ENCODE measurements at regions not wholly inside any gene's neighbourhood (a gene's known extent, or its start where the extent isn't known, plus 50 kb on each side); places are given as distances from the start of the nearest gene placed in this dataset.
"Not testable (repeated sequence)": the region's sequence is repeated elsewhere in the genome, so short reads cannot be mapped to it uniquely, and the experiment has no call there.

- Histone ChIP-seq H3K23ac (ENCODE audit: low read length) (no peak overlapping the region), H3K9ac (ENCODE audit: low read length) (no peak overlapping the region), H3K79me2 (ENCODE audit: control insufficient read depth, insufficient read depth, low read length) (no peaks in the 10 kb centered on the region), H4K5ac (ENCODE audit: low read length) (no peak overlapping the region), H2BK15ac (replicated peaks; ENCODE audit: low read depth) (no peak overlapping the region), H3K4ac (ENCODE audit: low read depth, low read length) (no peak overlapping the region), H2BK5ac (ENCODE audit: low read length) (no peak overlapping the region), H3K79me1 (ENCODE audit: low read length) (no peaks in the 10 kb centered on the region), H3K27ac (ENCODE audit: low read depth, low read length) (no peak overlapping the region), H3K27me3 (ENCODE audit: insufficient read depth, low read length, poor library complexity) (no peaks in the 10 kb centered on the region), H3K4me3 (ENCODE audit: low read length) (no peak overlapping the region), H3K18ac (ENCODE audit: low read length) (no peak overlapping the region), H3K36me3 (ENCODE audit: control insufficient read depth, insufficient read depth, low read length) (no peaks in the 10 kb centered on the region), H3K4me1 (ENCODE audit: control insufficient read depth, low read depth, low read length) (no peaks in the 10 kb centered on the region), H3K56ac (ENCODE audit: low read length) (no peak overlapping the region), H2AK5ac (ENCODE audit: low read length) (no peak overlapping the region), H4K8ac (ENCODE audit: low read depth, low read length) (no peak overlapping the region), H3K4me2 (ENCODE audit: low read length) (no peak overlapping the region), H2BK120ac (ENCODE audit: low read depth, low read length) (no peak overlapping the region)
- no peak for DNase-seq
- WGBS (ENCODE audit: extremely low coverage, insufficient coverage, low lambda C conversion rate), result no CpG with 5 or more reads among the region's 1 CpG
Observed at GRCh38 chr1:38652217-38652616, 207.4 kb downstream of the RRAGC start.

- no peaks in the 10 kb centered on the region for H3K79me1 ChIP-seq (ENCODE audit: low read length)
- H3K56ac ChIP-seq (ENCODE audit: low read length), result no peak overlapping the region
- no peak overlapping the region for H2BK5ac ChIP-seq (ENCODE audit: low read length)
- H2BK120ac ChIP-seq (ENCODE audit: low read depth, low read length), result no peak overlapping the region
- no peak overlapping the region for H4K8ac ChIP-seq (ENCODE audit: low read depth, low read length)
- no peak overlapping the region for H2AK5ac ChIP-seq (ENCODE audit: low read length)
- no CpG with 5 or more reads among the region's 8 CpGs for WGBS (ENCODE audit: extremely low coverage, insufficient coverage, low lambda C conversion rate)
- H3K27me3 ChIP-seq (ENCODE audit: insufficient read depth, low read length, poor library complexity), result no peaks in the 10 kb centered on the region
- H3K4me2 ChIP-seq (ENCODE audit: low read length), result no peak overlapping the region
- DNase-seq, result no peak
- no peaks in the 10 kb centered on the region for H3K36me3 ChIP-seq (ENCODE audit: control insufficient read depth, insufficient read depth, low read length)
- no peaks in the 10 kb centered on the region for H3K4me1 ChIP-seq (ENCODE audit: control insufficient read depth, low read depth, low read length)
- no peak overlapping the region for H3K9ac ChIP-seq (ENCODE audit: low read length)
- H3K23ac ChIP-seq (ENCODE audit: low read length), result no peak overlapping the region
- no peak overlapping the region for H4K5ac ChIP-seq (ENCODE audit: low read length)
- no peaks in the 10 kb centered on the region for H3K79me2 ChIP-seq (ENCODE audit: control insufficient read depth, insufficient read depth, low read length)
- no peak overlapping the region for H3K4me3 ChIP-seq (ENCODE audit: low read length)
- no peak overlapping the region for H3K18ac ChIP-seq (ENCODE audit: low read length)
- no peak overlapping the region for H3K4ac ChIP-seq (ENCODE audit: low read depth, low read length)
- H2BK15ac ChIP-seq (replicated peaks; ENCODE audit: low read depth), result no peak overlapping the region
- no peak overlapping the region for H3K27ac ChIP-seq (ENCODE audit: low read depth, low read length)
Observed at GRCh38 chr1:38651669-38652068, 207.9 kb downstream of the RRAGC start.

- Histone ChIP-seq H3K27me3 (ENCODE audit: insufficient read depth, low read length, poor library complexity) (no peaks in the 10 kb centered on the region), H3K18ac (ENCODE audit: low read length) (no peak overlapping the region), H3K79me1 (ENCODE audit: low read length) (no peaks in the 10 kb centered on the region), H3K9ac (ENCODE audit: low read length) (no peak overlapping the region), H4K5ac (ENCODE audit: low read length) (no peak overlapping the region), H2BK120ac (ENCODE audit: low read depth, low read length) (no peak overlapping the region), H3K4ac (ENCODE audit: low read depth, low read length) (no peak overlapping the region), H3K79me2 (ENCODE audit: control insufficient read depth, insufficient read depth, low read length) (no peaks in the 10 kb centered on the region), H2AK5ac (ENCODE audit: low read length) (no peak overlapping the region), H3K36me3 (ENCODE audit: control insufficient read depth, insufficient read depth, low read length) (no peaks in the 10 kb centered on the region), H3K4me1 (ENCODE audit: control insufficient read depth, low read depth, low read length) (no peaks in the 10 kb centered on the region), H3K4me2 (ENCODE audit: low read length) (no peak overlapping the region), H3K27ac (ENCODE audit: low read depth, low read length) (no peak overlapping the region), H3K56ac (ENCODE audit: low read length) (no peak overlapping the region), H4K8ac (ENCODE audit: low read depth, low read length) (no peak overlapping the region), H2BK15ac (replicated peaks; ENCODE audit: low read depth) (no peak overlapping the region), H2BK5ac (ENCODE audit: low read length) (no peak overlapping the region), H3K4me3 (ENCODE audit: low read length) (no peak overlapping the region), H3K23ac (ENCODE audit: low read length) (no peak overlapping the region)
- no peak for DNase-seq
- no CpG with 5 or more reads among the region's 6 CpGs for WGBS (ENCODE audit: extremely low coverage, insufficient coverage, low lambda C conversion rate)
Observed at GRCh38 chr1:38648417-38648816, 211.2 kb downstream of the RRAGC start.

- H3K27me3 ChIP-seq (ENCODE audit: insufficient read depth, low read length, poor library complexity); H4K5ac ChIP-seq (ENCODE audit: low read length); H3K27ac ChIP-seq (ENCODE audit: low read depth, low read length); H4K8ac ChIP-seq (ENCODE audit: low read depth, low read length); H3K9ac ChIP-seq (ENCODE audit: low read length); H2BK15ac ChIP-seq (replicated peaks; ENCODE audit: low read depth); H3K4me1 ChIP-seq (ENCODE audit: control insufficient read depth, low read depth, low read length); DNase-seq; H2AK5ac ChIP-seq (ENCODE audit: low read length); H3K18ac ChIP-seq (ENCODE audit: low read length); H3K4me2 ChIP-seq (ENCODE audit: low read length); H2BK120ac ChIP-seq (ENCODE audit: low read depth, low read length); H3K56ac ChIP-seq (ENCODE audit: low read length); H3K23ac ChIP-seq (ENCODE audit: low read length); H3K36me3 ChIP-seq (ENCODE audit: control insufficient read depth, insufficient read depth, low read length); H3K4me3 ChIP-seq (ENCODE audit: low read length); H2BK5ac ChIP-seq (ENCODE audit: low read length); H3K79me1 ChIP-seq (ENCODE audit: low read length); H3K79me2 ChIP-seq (ENCODE audit: control insufficient read depth, insufficient read depth, low read length); H3K4ac ChIP-seq (ENCODE audit: low read depth, low read length): not testable (repeated sequence)
- no CpG with 5 or more reads among the region's 34 CpGs for WGBS (ENCODE audit: extremely low coverage, insufficient coverage, low lambda C conversion rate)
Observed at GRCh38 chr1:38647341-38647740, 212.2 kb downstream of the RRAGC start.

GRCh38 chr1:38644092-38644491 lies 215.5 kb downstream of the RRAGC start:
- Histone ChIP-seq H3K18ac (ENCODE audit: low read length) (no peak overlapping the region), H2BK120ac (ENCODE audit: low read depth, low read length) (no peak overlapping the region), H3K27me3 (ENCODE audit: insufficient read depth, low read length, poor library complexity) (no peaks in the 10 kb centered on the region), H3K9ac (ENCODE audit: low read length) (no peak overlapping the region), H3K27ac (ENCODE audit: low read depth, low read length) (no peak overlapping the region), H3K4ac (ENCODE audit: low read depth, low read length) (no peak overlapping the region), H4K5ac (ENCODE audit: low read length) (no peak overlapping the region), H2BK5ac (ENCODE audit: low read length) (no peak overlapping the region), H3K36me3 (ENCODE audit: control insufficient read depth, insufficient read depth, low read length) (no peaks in the 10 kb centered on the region), H2BK15ac (replicated peaks; ENCODE audit: low read depth) (no peak overlapping the region), H3K4me2 (ENCODE audit: low read length) (no peak overlapping the region), H3K23ac (ENCODE audit: low read length) (no peak overlapping the region), H3K4me3 (ENCODE audit: low read length) (no peak overlapping the region), H4K8ac (ENCODE audit: low read depth, low read length) (no peak overlapping the region), H3K56ac (ENCODE audit: low read length) (no peak overlapping the region), H3K79me2 (ENCODE audit: control insufficient read depth, insufficient read depth, low read length) (no peaks in the 10 kb centered on the region), H3K4me1 (ENCODE audit: control insufficient read depth, low read depth, low read length) (no peaks in the 10 kb centered on the region), H3K79me1 (ENCODE audit: low read length) (no peaks in the 10 kb centered on the region), H2AK5ac (ENCODE audit: low read length) (no peak overlapping the region)
- no CpG with 5 or more reads among the region's 8 CpGs for WGBS (ENCODE audit: extremely low coverage, insufficient coverage, low lambda C conversion rate)
- DNase-seq, result no peak

- Histone ChIP-seq H2BK120ac (ENCODE audit: low read depth, low read length) (no peak overlapping the region), H3K27ac (ENCODE audit: low read depth, low read length) (no peak overlapping the region), H3K4me2 (ENCODE audit: low read length) (no peak overlapping the region), H3K4ac (ENCODE audit: low read depth, low read length) (no peak overlapping the region), H3K79me2 (ENCODE audit: control insufficient read depth, insufficient read depth, low read length) (no peaks in the 10 kb centered on the region), H2BK5ac (ENCODE audit: low read length) (no peak overlapping the region), H3K79me1 (ENCODE audit: low read length) (no peaks in the 10 kb centered on the region), H3K4me3 (ENCODE audit: low read length) (no peak overlapping the region), H4K8ac (ENCODE audit: low read depth, low read length) (no peak overlapping the region), H3K36me3 (ENCODE audit: control insufficient read depth, insufficient read depth, low read length) (no peaks in the 10 kb centered on the region), H2BK15ac (replicated peaks; ENCODE audit: low read depth) (no peak overlapping the region), H4K5ac (ENCODE audit: low read length) (no peak overlapping the region), H2AK5ac (ENCODE audit: low read length) (no peak overlapping the region), H3K23ac (ENCODE audit: low read length) (no peak overlapping the region), H3K18ac (ENCODE audit: low read length) (no peak overlapping the region), H3K9ac (ENCODE audit: low read length) (no peak overlapping the region), H3K4me1 (ENCODE audit: control insufficient read depth, low read depth, low read length) (no peaks in the 10 kb centered on the region), H3K56ac (ENCODE audit: low read length) (no peak overlapping the region), H3K27me3 (ENCODE audit: insufficient read depth, low read length, poor library complexity) (no peaks in the 10 kb centered on the region)
- DNase-seq, result no peak
- no CpG with 5 or more reads among the region's 7 CpGs for WGBS (ENCODE audit: extremely low coverage, insufficient coverage, low lambda C conversion rate)
Observed at GRCh38 chr1:38641661-38642060, 217.9 kb downstream of the RRAGC start.
